GM18511 (cell line): ENCODE measurements at regions not wholly inside any gene's neighbourhood (a gene's known extent, or its start where the extent isn't known, plus 50 kb on each side); places are given as distances from the start of the nearest gene placed in this dataset.
A peak's percentile ranks its signal among the peaks of the same experiment; 100 is the strongest.
"Not testable (repeated sequence)": the region's sequence is repeated elsewhere in the genome, so short reads cannot be mapped to it uniquely, and the experiment has no call there.

ENCODE experiments used
- ATAC-seq: cut with Tn5 transposase; IDR thresholded peaks from one replicate; pipeline ENCODE4 v1.9.1; 2021; ENCODE audit warnings: mild to moderate bottlenecking, moderate library complexity; ENCODE audit not compliant: unreplicated experiment

GRCh38 chr18:51323961-51324360 lies 126.5 kb upstream of the MEX3C start:
- no peak for ATAC-seq

- ATAC-seq, result no peak
Observed at GRCh38 chr18:51330148-51330547, 132.7 kb upstream of the MEX3C start.

GRCh38 chr18:51330739-51331138 lies 133.3 kb upstream of the MEX3C start:
- no peak for ATAC-seq

GRCh38 chr18:51337406-51337805 lies 139.9 kb upstream of the MEX3C start:
- no peak for ATAC-seq

GRCh38 chr18:51339856-51340255 lies 142.4 kb upstream of the MEX3C start:
- no peak for ATAC-seq

DNA sequence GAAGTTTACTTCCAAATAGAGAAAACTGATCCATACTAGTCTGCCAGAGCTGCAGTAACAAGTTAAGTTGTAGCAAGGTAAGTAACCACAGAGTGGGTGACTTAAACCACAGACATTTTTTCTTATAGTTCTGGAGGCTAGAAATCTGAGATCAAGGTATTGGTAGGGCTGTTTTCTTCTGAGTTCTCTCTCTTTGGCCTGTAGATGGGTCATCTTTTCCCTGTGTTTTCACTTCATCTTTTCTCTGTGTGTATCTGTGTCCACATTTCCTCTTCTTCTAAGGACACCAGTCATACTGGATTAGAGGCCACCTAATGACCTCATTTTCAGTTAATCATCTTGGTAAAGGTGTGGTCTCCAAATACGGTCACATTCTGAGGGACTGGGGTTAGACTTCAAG lies 142.9 kb upstream of the MEX3C start:
- ATAC-seq, result no peak

GRCh38 chr18:51342815-51343214 lies 145.3 kb upstream of the MEX3C start:
- peak; percentile 54 for ATAC-seq

- no peak for ATAC-seq
Observed at GRCh38 chr18:51345848-51346391, 148.4 kb upstream of the MEX3C start.

DNA sequence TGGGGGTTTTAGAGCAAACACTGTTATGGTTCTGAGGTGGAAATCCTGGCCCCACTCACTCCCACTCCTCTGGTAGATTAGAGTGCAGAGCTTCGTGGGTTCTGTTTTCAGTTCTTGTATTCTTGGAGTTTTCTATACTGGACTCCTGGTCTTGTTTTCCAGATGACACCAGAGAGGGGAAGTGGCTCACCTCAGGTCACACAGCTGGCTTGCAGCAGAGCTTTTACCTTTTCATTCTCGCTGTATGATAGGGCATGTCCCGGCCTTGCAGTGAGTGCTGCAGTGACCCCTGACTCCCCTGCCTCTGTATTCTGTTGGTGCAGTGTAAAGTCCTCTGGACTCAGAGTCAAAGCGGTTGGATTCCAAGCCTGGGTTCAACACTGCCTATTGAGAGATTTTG lies 148.9 kb upstream of the MEX3C start:
- ATAC-seq, result no peak

DNA sequence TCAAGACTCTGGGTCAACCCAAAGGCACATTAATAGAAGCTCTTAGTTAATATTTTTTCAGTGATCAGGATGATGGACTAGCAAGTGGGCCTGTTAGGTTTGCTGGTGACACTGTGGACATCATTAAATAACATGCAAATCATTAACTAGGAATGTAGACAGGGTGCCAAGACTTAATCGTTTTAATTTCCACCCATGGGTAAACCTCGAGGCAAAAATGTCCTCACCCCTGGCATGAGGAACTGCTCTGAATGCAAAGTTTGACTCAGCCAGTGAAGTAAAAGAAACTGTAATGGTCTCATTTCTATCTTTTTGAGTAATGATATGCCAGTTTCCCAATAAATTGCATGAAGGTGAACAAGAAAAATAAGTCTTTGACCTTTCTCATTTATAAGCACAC lies 152.6 kb upstream of the MEX3C start:
- ATAC-seq, result no peak

GRCh38 chr18:51355841-51356240 lies 158.4 kb upstream of the MEX3C start:
- ATAC-seq, result no peak

- ATAC-seq, result not testable (repeated sequence)
Observed at GRCh38 chr18:51360301-51360700, 162.8 kb upstream of the MEX3C start.

GRCh38 chr18:51361130-51361860 lies 163.8 kb upstream of the MEX3C start:
- ATAC-seq, result peak; percentile 94

- no peak for ATAC-seq
Observed at GRCh38 chr18:51363384-51363783, 165.9 kb upstream of the MEX3C start.

DNA sequence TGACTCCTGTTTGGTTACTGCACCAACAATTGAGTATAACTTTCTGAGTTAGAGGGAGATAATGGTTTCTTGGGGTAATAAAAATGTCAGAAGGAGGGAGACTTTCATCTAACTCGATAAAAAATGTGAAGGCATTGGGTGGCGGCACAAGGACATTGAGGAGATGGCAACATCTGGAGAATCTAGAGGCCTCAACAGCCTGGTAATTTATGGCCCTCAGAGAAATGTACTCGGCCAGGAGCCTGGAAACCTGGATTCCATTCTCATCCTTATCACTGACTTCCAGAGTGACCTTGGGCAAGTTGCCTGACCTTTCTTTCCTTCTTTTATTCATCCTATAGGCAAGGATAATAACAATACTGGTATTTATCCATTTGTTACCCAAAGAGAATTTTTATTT lies 173.5 kb upstream of the MEX3C start:
- no peak for ATAC-seq

GRCh38 chr18:51371929-51372328 lies 174.4 kb upstream of the MEX3C start:
- no peak for ATAC-seq

- ATAC-seq, result no peak
Observed at GRCh38 chr18:51382081-51382480, 184.6 kb upstream of the MEX3C start.

DNA sequence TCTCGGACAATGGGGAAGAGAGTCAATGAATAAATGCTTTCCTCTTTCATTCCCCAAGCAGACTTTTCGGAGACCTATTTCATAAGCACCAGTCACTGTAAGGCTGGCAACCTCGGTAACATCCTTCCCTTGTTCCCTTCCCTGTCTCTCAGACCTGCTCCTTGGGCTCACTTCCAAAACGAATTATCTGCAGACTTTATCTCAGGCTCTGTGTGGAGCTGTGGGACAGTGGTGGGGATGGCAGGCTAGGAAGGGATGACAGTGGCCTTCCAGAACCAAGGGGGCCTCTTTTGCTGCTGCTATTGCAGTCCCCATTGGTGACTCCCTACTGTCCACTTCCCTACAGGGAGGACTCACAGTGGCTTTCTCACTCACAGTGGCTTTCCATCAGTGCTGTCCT lies 185.6 kb upstream of the MEX3C start:
- no peak for ATAC-seq

DNA sequence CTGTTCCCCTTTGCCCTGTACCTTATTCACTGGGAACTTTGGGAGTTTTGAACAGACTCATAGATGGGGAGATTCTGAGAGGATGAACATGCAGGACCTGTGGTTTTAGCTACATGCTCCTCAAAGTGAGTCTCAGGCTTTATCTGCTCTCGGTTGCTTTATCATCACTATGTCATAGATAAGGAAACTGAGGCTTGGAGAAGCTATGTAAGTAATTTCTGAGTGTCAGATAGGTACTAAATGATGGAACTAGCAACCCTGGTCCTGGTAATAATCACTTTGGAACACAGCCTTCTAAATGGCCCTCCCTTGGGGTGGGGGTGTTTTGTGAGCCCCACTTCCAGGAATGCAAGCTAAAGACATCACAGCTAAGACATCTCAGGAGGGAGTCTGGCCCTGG lies 186.2 kb upstream of the MEX3C start:
- no peak for ATAC-seq

- ATAC-seq, result no peak
Observed at GRCh38 chr18:51385270-51385669, 187.8 kb upstream of the MEX3C start.

DNA sequence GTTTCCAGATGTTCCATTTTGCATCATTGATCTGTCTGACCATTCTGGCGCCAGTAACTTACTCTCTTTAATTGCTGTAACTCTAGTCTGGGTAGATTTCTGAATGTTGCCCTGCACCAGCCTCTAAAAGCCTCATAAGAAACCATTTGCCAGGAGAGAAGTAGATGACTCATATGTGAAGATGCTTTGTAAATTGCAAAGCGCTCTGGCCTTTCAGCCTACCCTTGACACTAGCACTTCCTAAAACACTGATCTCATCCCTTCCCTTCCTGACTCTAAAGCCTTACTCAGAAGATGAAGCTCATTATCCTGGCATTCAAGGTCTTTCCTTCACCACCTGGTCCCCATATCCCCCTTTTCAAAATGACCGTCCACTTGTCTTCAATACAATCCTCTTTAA lies 193.2 kb upstream of the MEX3C start:
- ATAC-seq, result no peak

- no peak for ATAC-seq
Observed at GRCh38 chr18:51391215-51391614, 193.7 kb upstream of the MEX3C start.

GRCh38 chr18:51391731-51392130 lies 194.2 kb upstream of the MEX3C start:
- ATAC-seq, result no peak
